Prostate gland (tissue), 1 donor: ENCODE measurements at regions not wholly inside any gene's neighbourhood (a gene's known extent, or its start where the extent isn't known, plus 50 kb on each side); places are given as distances from the start of the nearest gene placed in this dataset.

Experiments used
- POLR2A ChIP-seq: fragments of 450-650 bp; IDR thresholded peaks from one replicate; pipeline ENCODE4 v1.6.1; 2016; ENCODE audit warnings: antibody characterized with exemption, mild to moderate bottlenecking
- POLR2AphosphoS5 ChIP-seq: sonication (generic); formaldehyde crosslinking; IDR thresholded peaks from one replicate; pipeline ENCODE4 v1.6.1; 2017; ENCODE audit warnings: antibody characterized with exemption

DNA sequence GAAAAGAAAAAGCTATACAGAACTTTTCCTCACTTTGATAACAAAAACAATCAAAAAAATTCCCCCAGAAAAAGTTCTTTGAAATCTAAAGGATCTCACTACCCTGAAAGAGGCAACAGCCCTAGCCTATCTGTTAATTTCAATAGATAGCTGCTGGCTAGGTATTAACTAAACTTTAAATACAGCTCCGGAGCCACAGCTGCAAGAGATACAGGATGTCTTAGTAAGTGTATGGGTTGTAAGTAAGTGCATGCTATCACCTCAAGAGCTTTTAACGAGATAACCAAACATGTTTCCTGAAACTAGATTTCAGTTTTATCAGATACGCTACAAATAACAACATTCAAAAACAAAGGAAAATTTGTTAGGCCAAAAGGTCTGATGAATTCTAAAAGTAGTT lies 148.4 kb downstream of the KLF12 start:
- no peak for TF ChIP-seq POLR2A
- TF ChIP-seq POLR2AphosphoS5: no peak
